A673 (cell line): ENCODE measurements at regions not wholly inside any gene's neighbourhood (a gene's known extent, or its start where the extent isn't known, plus 50 kb on each side); places are given as distances from the start of the nearest gene placed in this dataset.

Experiments used
- BruUV-seq: library from RNA; stranded (reverse); fragments of 400-500 nt; replicated peaks from 2 replicates; lab custom pipeline; 2021; lab: Mats Ljungman, UMichigan
- CTCF ChIA-PET: fragments of 300-600 bp; sonication (Branson Sonifier 250); formaldehyde crosslinking; loops from one replicate; lab custom pipeline; 2022; ENCODE audit warnings: antibody characterized with exemption; lab: Charles Lee
- POLR2A ChIA-PET: fragments of 300-600 bp; sonication (Branson Sonifier 250); formaldehyde crosslinking; loops from one replicate; lab custom pipeline; 2022; ENCODE audit warnings: antibody characterized with exemption; ENCODE audit not compliant: low non-redundant PET; lab: Charles Lee
- DNase-seq: peaks from one replicate; pipeline ENCODE4 v3.0.0-alpha.2; 2015; ENCODE audit warnings: low spot score
- H3K27ac ChIP-seq: fragments of 200-600 bp; sonication (generic); 2 replicates; pipeline ENCODE4 v1.5.1; 2016; ENCODE audit warnings: mixed run types, low read depth, mild to moderate bottlenecking, mixed read lengths, antibody characterized with exemption, low read length; ENCODE audit not compliant: poor library complexity, severe bottlenecking
- H3K27me3 ChIP-seq: fragments of 200-600 bp; sonication (generic); replicated peaks from 2 replicates; pipeline ENCODE4 v1.6.1; 2017; ENCODE audit warnings: mixed run types, low read depth, mild to moderate bottlenecking, mixed read lengths, antibody characterized with exemption, low read length; ENCODE audit not compliant: insufficient read depth, poor library complexity
- H3K36me3 ChIP-seq: fragments of 200-600 bp; sonication (generic); 2 replicates; pipeline ENCODE4 v1.6.1; 2016; ENCODE audit warnings: mixed run types, mild to moderate bottlenecking, mixed read lengths, antibody characterized with exemption, low read length; ENCODE audit not compliant: insufficient read depth, poor library complexity, severe bottlenecking
- H3K4me1 ChIP-seq: fragments of 200-600 bp; sonication (generic); 2 replicates; pipeline ENCODE4 v1.6.1; 2017; ENCODE audit warnings: mixed run types, mild to moderate bottlenecking, mixed read lengths, antibody characterized with exemption, low read length; ENCODE audit not compliant: insufficient read depth, poor library complexity, severe bottlenecking
- H3K4me3 ChIP-seq: fragments of 200-600 bp; sonication (generic); 2 replicates; pipeline ENCODE4 v1.5.1; 2016; ENCODE audit warnings: low read depth, mixed run types, mild to moderate bottlenecking, mixed read lengths, low read length; ENCODE audit not compliant: poor library complexity, severe bottlenecking
- H3K9me3 ChIP-seq: fragments of 200-600 bp; sonication (generic); 2 replicates; pipeline ENCODE4 v1.6.1; 2016; ENCODE audit warnings: mixed run types, low read depth, mild to moderate bottlenecking, mixed read lengths, antibody characterized with exemption, low read length; ENCODE audit not compliant: poor library complexity, severe bottlenecking
- EZH2 ChIP-seq: fragments of 200-600 bp; sonication (generic); IDR thresholded peaks from 2 replicates; pipeline ENCODE4 v1.6.1; 2017; ENCODE audit warnings: borderline replicate concordance, low read depth, mild to moderate bottlenecking, mixed read lengths, antibody characterized with exemption, low read length; ENCODE audit not compliant: poor library complexity, severe bottlenecking
- intact Hi-C: fragments of 100-400 bp; cut with micrococcal nuclease; formaldehyde crosslinking; loops from one replicate; pipeline ENCODE4 v1.10.0; 2022; ENCODE audit not compliant: unreplicated experiment
- TF ChIP-seq, protein P1 (sequence below): fragments of 300-800, 200-600 bp; sonication (generic); conservative IDR thresholded peaks from 2 replicates; pipeline ENCODE4 v1.5.1; 2017; ENCODE audit warnings: low read depth, mild to moderate bottlenecking, antibody characterized with exemption, low read length, moderate library complexity, mixed read lengths

DNA sequence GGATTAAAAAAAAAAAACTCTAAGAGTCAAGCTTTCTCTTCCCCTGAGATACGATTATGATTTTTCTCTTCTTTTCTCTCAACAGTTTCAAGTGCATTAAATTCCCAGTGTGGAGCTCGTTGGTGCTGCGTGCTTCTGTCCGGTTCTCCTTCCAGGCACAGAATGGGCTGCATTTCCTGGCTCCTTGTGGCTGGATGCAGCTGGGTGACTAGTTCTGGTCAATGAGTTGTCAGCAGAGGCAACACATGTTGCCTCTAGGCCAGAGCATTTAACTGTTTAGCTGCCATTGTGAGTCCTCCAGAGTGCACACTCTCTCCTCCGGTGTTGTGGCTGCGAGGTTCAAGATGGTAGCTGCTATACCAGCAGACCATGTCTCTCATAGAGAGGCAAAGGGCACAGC is 312.9 kb downstream of the RRAGC start:
- POLR2A ChIA-PET, result no interaction called here
- Histone ChIP-seq H3K27me3 (no peaks in the 10 kb centered on the region), H3K4me3 (no peak overlapping the region), H3K36me3 (no peaks in the 10 kb centered on the region), H3K9me3 (no peaks in the 10 kb centered on the region), H3K27ac (no peak overlapping the region), H3K4me1 (peaks cover under 1% of the 10 kb centered on the region)
- CTCF ChIA-PET, result no interaction called here
- intact Hi-C loops, result no loop called here
- TF ChIP-seq EZH2, result no peak
- TF ChIP-seq, protein P1, sequence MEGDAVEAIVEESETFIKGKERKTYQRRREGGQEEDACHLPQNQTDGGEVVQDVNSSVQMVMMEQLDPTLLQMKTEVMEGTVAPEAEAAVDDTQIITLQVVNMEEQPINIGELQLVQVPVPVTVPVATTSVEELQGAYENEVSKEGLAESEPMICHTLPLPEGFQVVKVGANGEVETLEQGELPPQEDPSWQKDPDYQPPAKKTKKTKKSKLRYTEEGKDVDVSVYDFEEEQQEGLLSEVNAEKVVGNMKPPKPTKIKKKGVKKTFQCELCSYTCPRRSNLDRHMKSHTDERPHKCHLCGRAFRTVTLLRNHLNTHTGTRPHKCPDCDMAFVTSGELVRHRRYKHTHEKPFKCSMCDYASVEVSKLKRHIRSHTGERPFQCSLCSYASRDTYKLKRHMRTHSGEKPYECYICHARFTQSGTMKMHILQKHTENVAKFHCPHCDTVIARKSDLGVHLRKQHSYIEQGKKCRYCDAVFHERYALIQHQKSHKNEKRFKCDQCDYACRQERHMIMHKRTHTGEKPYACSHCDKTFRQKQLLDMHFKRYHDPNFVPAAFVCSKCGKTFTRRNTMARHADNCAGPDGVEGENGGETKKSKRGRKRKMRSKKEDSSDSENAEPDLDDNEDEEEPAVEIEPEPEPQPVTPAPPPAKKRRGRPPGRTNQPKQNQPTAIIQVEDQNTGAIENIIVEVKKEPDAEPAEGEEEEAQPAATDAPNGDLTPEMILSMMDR, result no peak
- no peak for DNase-seq
- BruUV-seq, result no TSS peak

DNA sequence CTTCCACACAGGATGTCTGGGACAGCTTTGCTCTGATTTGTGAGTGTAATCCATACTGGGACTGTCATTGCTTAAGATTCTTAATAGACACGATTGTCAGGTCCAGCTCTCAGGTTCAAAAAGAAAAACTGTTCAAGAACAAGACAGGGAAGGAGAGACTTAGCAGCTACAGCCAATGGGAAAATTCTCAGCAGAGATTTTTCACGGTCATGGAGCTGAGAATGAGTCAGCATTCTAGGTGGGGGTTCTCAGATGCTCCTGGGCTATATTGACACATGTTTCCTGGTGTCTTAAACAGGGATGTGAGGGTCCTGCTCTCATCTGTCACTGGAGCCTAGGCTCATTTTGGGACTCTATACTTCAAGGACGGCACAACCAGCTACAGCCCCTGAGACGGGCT is 318.3 kb downstream of the RRAGC start:
- POLR2A ChIA-PET, result no interaction called here
- Histone ChIP-seq H3K27ac (no peak overlapping the region), H3K9me3 (no peaks in the 10 kb centered on the region), H3K4me3 (no peak overlapping the region), H3K36me3 (no peaks in the 10 kb centered on the region), H3K4me1 (peaks cover 30% of the 10 kb centered on the region), H3K27me3 (no peaks in the 10 kb centered on the region)
- TF ChIP-seq, protein P1, result no peak
- intact Hi-C loops, result no loop called here
- DNase-seq, result peak; percentile 58
- BruUV-seq, result no TSS peak
- CTCF ChIA-PET, result no interaction called here

DNA sequence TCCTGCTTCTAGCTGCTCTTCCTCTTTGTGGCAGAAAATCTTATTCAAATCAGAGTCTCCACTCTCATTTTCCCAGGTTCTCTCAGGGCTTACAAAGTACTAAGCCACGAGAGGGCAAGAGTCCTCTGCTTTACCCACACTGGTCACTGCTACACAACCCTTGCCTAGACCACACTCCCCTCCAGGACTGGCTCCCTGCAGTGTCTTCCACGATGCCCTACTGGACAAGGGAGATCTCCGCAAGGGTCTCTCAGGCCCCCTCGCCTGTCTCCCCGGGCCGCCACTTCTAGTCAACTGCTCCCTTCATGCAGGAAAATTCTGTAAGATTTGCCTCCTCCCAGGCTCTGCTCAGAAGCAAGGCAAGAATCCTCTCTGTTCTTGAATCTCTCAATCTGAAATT is 319.6 kb downstream of the RRAGC start:
- intact Hi-C loops, result no loop called here
- DNase-seq, result no peak
- peak overlapping the region; percentile 48 for H3K27ac ChIP-seq
- POLR2A ChIA-PET, result no interaction called here
- H3K27me3 ChIP-seq, result no peaks in the 10 kb centered on the region
- BruUV-seq, result no TSS peak
- H3K9me3 ChIP-seq, result no peaks in the 10 kb centered on the region
- no peaks in the 10 kb centered on the region for H3K36me3 ChIP-seq
- CTCF ChIA-PET, result no interaction called here
- no peak overlapping the region for H3K4me3 ChIP-seq
- no peak for TF ChIP-seq EZH2
- TF ChIP-seq, protein P1, result no peak
- peaks cover 35% of the 10 kb centered on the region for H3K4me1 ChIP-seq
